ENCODE measurements at regions not wholly inside any gene's neighbourhood (a gene's known extent, or its start where the extent isn't known, plus 50 kb on each side); places are given as distances from the start of the nearest gene placed in this dataset.
"Not testable (repeated sequence)": the region's sequence is repeated elsewhere in the genome, so short reads cannot be mapped to it uniquely, and the experiment has no call there.

DNA sequence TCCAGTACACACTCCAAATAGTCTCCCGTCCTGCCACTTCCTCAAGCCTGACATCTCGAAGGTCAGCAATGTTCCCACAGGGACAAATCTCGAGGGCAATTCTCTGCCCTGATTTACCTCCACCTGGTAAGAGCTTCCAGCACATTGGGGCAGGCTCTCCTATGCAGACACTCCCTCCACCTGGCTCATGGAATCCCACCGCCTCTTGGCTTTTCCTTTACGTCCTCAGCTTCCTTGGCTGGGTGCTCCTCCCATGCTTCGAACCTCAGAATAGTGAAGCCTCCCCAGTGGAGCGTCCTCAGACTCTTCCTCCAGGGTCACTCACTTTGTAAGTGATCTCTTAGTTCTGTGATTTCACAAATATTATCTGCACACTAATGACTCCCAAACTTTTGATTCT, 205.2 kb upstream of the ECI2 start:
- no peak for DNase-seq
- H3K27ac ChIP-seq: no peak overlapping the region
- no peak for TF ChIP-seq CTCF (IDR thresholded peaks at IDR 0.05; ENCODE audit: low read depth, low read length)

GRCh38 chr6:4338884-4339283, 203.5 kb upstream of the ECI2 start:
- Histone ChIP-seq H3K27me3 (ENCODE audit: insufficient read depth, low read depth, severe bottlenecking) (peaks cover 81% of the 10 kb centered on the region), H3K27ac (no peak overlapping the region), H3K9me3 (ENCODE audit: severe bottlenecking) (no peaks in the 10 kb centered on the region), H3K36me3 (no peaks in the 10 kb centered on the region), H3K4me3 (ENCODE audit: low read depth, low read length) (no peak overlapping the region)
- no peak for TF ChIP-seq CTCF (IDR thresholded peaks at IDR 0.05; ENCODE audit: low read depth, low read length)
- no peak for DNase-seq

More for the DNA sequence above, 205.2 kb upstream of the ECI2 start:
- Histone ChIP-seq H3K9me3 (ENCODE audit: severe bottlenecking) (no peaks in the 10 kb centered on the region), H3K36me3 (no peaks in the 10 kb centered on the region), H3K27me3 (ENCODE audit: insufficient read depth, low read depth, severe bottlenecking) (peaks cover 87% of the 10 kb centered on the region), H3K4me3 (ENCODE audit: low read depth, low read length) (no peak overlapping the region)

GRCh38 chr6:4336778-4337442, 201.5 kb upstream of the ECI2 start:
- DNase-seq: no peak
- Histone ChIP-seq H3K9me3 (ENCODE audit: severe bottlenecking) (no peaks in the 10 kb centered on the region), H3K36me3 (no peaks in the 10 kb centered on the region), H3K27me3 (ENCODE audit: insufficient read depth, low read depth, severe bottlenecking) (peaks cover 62% of the 10 kb centered on the region), H3K4me3 (ENCODE audit: low read depth, low read length) (no peak overlapping the region), H3K27ac (no peak overlapping the region)
- no peak for TF ChIP-seq CTCF (IDR thresholded peaks at IDR 0.05; ENCODE audit: low read depth, low read length)

GRCh38 chr6:4336084-4336483, 200.7 kb upstream of the ECI2 start:
- no peak for TF ChIP-seq CTCF (IDR thresholded peaks at IDR 0.05; ENCODE audit: low read depth, low read length)

GRCh38 chr6:4334158-4334740, 198.9 kb upstream of the ECI2 start:
- not testable (repeated sequence) for H3K4me3 ChIP-seq (ENCODE audit: low read depth, low read length); H3K27ac ChIP-seq; DNase-seq; H3K9me3 ChIP-seq (ENCODE audit: severe bottlenecking); H3K36me3 ChIP-seq
- peaks cover 41% of the 10 kb centered on the region for H3K27me3 ChIP-seq (ENCODE audit: insufficient read depth, low read depth, severe bottlenecking)

More at GRCh38 chr6:4336084-4336483, 200.7 kb upstream of the ECI2 start:
- no peaks in the 10 kb centered on the region for H3K36me3 ChIP-seq
- H3K27me3 ChIP-seq (ENCODE audit: insufficient read depth, low read depth, severe bottlenecking): peaks cover 53% of the 10 kb centered on the region
- no peak overlapping the region for H3K27ac ChIP-seq
- no peak overlapping the region for H3K4me3 ChIP-seq (ENCODE audit: low read depth, low read length)
- no peak for DNase-seq
- H3K9me3 ChIP-seq (ENCODE audit: severe bottlenecking): no peaks in the 10 kb centered on the region

DNA sequence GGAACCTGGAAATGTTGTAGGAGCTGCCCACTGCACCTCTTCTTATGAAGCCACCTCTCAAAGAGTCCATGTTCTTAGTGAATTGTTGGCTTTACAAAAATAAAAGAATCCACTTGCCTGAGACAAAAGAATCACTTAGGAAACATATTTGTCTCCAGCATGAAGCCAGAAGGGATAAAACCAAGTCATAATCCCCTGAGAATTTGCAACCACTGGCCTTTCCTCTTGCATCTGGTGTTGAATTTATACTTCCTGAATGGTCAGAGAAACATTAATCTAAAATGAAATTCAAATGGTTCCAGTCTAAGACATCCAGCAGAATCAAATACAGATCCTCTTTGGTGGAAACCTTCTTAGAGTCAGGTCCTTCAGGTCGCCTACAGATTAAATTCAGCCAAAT, 192.5 kb upstream of the ECI2 start:
- no peaks in the 10 kb centered on the region for H3K36me3 ChIP-seq
- H3K27me3 ChIP-seq (ENCODE audit: insufficient read depth, low read depth, severe bottlenecking): peaks cover 17% of the 10 kb centered on the region
- H3K9me3 ChIP-seq (ENCODE audit: severe bottlenecking): no peaks in the 10 kb centered on the region
- no peak for TF ChIP-seq CTCF (IDR thresholded peaks at IDR 0.05; ENCODE audit: low read depth, low read length)
- H3K27ac ChIP-seq: no peak overlapping the region
- H3K4me3 ChIP-seq (ENCODE audit: low read depth, low read length): no peak overlapping the region
- DNase-seq: no peak

All from WERI-Rb-1 (cell line).